ENCODE measurements at regions not wholly inside any gene's neighbourhood (a gene's known extent, or its start where the extent isn't known, plus 50 kb on each side); places are given as distances from the start of the nearest gene placed in this dataset.

DNA sequence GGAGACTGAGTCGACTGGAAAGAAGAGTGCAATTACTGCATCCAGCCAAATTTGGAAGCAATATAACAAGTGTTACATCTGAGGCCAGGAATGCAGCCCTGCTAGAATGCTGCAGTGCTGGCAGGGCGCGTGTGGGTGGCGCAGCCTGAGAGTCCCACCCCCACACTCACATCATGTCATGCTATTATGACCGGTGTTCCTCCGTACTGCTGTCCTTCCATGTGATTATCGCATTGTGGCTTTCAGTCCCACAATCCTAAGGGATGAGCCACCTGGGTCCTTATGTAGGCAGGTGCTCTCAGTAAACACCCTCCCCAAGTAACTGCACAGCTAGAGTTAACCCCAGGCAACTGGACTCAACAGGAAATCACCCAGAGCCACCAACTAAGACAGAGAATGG, 122.6 kb upstream of the CPEB2 start:
- DNase-seq (ENCODE audit: low spot score), result no peak

DNA sequence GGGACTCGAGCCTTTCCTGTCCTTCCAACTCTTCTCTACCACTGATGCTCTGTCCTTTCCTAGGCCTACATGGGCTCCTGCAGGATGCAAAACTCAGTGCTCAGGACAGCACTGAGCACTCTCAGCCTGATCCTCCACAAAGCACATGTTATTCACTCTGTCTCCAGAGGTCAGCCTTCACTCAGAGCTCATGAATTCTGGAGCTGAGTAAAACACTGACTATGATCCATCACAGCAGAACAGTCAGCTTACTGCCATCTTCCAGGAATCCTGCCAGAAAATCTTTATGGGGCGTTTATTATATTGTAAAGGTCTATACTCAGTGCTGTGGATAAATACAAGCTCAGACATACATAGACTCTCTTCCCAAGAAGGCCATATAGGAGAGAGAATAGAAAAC, 121.5 kb upstream of the CPEB2 start:
- DNase-seq (ENCODE audit: low spot score), result no peak

DNA sequence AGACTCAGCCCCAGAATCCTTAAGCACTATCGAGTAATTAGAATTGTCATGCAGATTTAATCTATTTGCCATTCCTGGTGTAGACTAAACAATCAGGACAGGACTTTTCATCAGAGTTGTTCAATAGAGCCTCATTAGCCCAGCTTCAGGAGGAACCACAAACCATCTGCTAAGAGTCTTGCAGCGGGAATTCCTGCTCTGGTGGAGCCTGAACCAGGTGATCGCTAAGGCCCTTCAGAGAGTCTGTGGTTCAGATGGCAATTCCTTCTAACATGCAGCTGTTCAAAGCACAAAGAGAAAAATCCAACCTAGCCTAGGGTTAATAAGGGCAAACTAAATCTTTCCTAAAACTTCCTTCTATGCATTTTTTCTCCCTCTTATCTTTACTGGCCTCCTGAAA, 119.1 kb upstream of the CPEB2 start:
- no peak for DNase-seq (ENCODE audit: low spot score)

DNA sequence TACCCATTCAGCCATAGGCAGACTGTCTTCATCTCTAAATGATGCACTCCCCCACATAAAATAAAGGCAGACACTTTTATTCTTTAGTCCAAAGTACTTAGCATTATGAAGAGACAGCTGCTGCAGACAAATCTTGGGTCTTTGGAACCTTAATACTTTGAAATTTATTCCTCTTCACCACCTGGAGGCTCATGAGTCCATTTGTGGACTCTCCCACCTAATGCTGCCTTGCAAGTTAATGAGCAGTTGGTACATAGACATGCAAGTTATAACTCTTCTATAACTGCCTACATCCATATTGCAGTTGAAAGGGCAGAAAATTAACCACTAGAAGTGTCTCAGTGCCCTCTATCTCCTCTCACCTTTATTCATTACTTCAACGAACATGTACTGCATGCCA, 118.6 kb upstream of the CPEB2 start:
- DNase-seq (ENCODE audit: low spot score), result no peak

DNA sequence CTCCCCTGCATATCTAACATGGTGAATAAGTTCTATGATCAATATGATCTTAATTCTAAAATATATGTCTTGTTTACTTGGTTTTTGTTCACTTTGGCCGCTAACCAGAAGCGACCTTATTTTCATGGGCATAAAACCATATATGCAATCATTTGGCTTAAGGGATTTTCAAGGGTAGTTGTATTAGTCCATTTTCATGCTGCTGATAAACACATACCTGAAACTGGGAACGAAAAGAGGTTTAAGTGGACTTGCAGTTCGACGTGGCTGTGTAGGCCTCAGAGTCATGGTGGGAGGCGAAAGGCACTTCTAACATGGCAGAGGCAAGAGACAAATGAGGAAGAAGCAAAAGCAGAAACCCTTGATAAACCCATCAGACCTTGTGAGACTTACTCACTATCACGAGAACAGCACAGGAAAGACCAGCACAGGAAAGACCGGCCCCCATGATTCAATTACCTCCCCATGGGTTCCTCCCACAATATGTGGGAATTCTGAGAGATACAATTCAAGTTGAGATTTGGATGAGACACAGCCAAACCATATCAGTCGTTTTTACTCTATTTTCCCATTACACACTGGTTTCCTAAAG, 114.3 kb upstream of the CPEB2 start:
- DNase-seq (ENCODE audit: low spot score), result no peak

DNA sequence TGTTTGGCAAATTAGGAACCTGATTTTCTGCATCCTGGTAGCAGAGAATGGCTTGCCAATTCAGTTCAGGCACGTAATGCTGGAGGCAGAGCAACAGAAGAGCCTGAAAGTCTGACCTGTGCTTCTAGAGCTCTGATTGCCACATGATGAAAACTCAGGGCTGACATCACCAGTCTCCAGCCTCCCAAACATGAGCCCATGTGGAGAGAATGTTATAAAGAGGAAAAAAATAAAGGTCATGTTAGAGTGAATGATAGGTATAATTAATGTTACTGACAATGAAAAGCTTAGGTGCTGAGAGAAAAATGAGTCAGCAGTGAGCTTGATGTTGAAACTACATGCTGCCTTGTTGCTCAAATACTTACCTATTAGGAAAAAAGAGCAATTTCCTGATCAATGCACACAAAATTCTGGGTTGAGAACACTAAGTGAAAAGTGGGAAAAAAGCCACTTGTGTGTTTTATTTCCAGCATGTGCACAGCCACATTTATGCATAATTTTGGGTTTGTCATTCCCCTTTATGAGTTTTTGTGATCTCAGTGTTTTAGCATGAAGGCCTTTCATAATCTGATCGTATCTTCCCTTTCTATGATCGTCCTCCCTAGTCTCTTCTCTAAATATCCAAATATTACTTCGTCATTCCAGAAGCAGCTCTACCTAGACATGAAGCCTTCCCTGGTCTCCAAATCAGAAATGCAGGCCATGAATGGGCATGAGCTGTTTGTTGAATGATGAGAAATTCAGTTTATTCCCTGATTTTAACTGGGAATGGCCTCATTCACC, 113.3 kb upstream of the CPEB2 start:
- no peak for DNase-seq (ENCODE audit: low spot score)

DNA sequence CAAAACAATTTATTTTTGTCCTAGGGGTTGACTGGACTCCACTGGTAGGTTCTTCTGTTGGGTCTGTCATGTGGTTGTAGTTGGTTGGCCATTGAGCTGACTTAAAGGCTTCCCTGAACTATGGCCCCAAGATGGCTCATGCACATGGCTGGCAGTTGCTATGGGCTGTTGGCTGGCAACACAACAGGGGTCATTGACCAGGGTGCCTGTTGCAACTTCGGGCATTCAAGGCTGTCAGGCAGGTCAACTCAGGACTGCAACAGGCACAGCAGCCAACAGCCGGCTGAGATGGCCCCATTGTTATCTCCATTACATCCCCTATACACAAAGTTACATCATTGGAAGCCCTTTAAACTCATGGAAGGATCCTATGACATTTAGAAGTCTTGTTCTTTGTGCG, 109.7 kb upstream of the CPEB2 start:
- DNase-seq (ENCODE audit: low spot score), result no peak

DNA sequence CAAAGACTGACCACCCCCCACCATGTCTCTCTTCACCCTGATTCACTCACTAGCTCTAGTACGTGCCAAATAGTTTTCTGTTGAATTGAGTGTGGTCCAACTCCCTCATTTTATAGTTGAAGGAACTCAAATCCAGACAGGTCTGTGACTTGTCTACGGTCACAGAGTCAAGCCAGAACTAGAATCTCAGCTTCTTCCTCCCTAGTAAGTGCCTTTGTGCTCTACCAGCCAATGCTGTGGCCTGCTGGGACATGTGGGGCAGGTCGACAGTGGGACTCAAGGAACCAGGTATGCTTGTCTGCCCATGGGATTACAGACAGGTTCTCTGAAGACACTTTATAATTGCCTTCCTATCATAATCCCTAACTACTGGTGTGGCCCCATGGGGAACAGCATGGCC, 108.6 kb upstream of the CPEB2 start:
- DNase-seq (ENCODE audit: low spot score), result no peak

DNA sequence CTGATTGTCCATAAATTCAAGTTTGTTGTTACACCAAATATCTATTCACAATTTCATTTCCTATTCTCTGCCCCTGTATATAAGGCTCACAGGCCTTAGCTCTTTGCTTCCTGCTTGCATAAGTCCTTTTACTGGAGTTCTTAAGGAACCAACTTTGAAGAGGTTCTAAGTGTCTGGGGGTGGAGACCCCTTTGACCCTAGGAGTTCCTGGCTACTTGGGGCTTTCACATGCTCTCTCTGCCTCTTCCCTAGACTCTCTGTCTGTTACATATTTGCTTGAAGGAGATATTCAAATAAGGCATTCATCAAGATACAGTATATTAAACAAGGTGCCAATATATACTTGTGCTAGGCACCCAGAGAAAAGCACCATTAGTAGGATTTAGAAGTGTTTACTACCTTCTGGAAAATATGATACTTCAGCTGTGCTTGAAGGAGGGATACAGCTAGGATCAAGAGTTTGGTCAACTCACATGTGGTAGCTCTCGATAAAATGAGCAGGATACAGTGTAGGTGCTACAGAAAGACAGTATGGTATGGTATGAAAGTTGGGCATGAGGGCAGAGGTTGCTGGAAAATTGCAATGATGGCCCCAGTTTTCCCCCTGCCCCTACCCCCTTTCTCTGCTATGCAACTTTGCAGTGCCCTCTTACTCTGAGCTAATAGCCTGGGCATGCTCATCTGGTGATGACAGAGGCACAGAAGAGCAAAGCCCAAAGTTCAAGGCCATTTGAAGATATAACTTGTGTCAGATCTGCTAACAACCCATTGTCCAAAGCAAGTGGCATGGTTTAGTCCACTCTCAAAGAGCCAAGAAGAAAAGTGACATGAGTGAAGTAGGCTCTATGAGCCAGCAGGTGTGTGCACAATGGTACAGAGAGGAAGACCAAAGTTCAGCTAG, 107.6 kb upstream of the CPEB2 start:
- no peak for DNase-seq (ENCODE audit: low spot score)

DNA sequence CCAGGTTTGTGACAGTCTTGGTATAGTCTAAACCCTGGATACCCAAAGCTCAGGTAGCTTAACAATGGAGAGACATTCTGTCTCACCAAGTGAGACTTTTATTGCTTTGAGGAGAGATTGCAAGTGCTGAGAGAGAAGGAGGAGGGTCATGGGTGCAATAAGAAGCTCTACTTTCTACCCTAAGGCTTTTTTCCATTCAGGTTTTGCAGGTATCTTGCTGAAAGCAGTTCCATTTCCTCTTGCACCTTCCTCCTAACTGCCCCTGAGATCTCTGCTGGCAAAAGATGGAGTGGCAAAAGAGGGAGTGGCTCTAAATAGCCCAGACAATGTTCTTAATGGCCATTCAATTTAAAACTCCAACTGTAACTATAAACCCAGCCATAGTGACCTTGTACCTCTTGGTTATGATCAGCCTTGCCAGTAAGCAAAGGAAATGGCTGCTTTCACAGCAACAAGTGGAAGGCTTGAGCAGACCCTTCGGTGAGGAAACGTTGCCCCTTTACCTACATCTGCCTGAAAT, 105.6 kb upstream of the CPEB2 start:
- DNase-seq (ENCODE audit: low spot score), result no peak

DNA sequence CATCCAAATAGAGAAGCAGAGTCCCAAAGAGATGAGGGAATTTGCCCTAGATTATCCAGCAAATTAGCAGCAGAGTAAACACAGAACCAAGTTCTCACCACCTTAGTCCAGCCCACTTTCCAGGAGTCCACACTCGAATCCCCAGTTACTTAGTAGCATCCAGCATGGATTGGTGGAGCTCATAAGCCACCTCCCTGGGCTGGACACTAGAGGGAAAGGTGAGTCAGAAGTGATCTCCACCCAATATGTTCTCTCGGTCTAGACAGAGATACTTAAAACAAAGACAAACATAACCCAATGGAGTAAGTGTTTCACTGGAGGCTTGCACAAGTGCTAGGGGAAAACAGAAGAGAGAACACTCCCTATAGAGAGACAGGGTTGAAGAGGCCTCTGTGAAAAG, 105.1 kb upstream of the CPEB2 start:
- no peak for DNase-seq (ENCODE audit: low spot score)

DNA sequence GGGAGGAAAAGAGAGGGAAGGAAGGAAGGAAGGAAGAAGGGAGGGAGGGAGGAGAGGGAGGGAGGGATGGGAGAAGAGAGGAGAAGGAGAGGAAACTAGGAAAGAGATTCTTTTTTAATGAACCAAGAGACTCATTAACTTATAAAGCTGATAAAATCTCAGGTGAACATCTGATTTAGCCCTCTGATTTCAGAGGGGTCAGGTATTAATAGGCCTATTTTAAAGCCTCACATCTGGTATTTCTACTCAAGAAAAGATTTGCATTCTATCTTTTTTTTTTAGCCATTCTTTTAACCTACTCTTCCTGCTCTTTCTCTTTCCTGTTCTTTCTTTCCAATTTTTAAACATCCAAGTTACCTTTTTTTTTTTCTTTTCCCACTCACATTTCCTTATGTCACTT, 103.3 kb upstream of the CPEB2 start:
- DNase-seq (ENCODE audit: low spot score), result no peak

DNA sequence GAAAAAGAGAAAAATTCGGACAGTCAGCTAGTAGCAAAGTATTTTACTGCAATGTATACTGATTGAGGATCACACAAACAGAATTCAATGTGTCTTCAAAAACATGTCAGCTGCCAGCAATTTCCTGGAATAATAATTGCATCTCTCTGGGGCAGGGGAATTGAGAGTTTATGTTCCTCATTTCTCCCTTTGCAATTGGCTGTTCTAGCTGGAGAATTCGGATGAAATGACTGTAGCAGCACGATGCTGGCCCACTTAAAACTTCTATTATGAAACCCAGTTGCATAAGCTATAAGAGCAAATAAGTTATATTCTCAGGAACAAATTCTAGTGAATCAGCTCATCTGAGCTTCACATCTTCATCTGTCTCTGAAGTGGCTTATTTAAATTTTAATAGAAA, 99.9 kb upstream of the CPEB2 start:
- DNase-seq (ENCODE audit: low spot score), result no peak

DNA sequence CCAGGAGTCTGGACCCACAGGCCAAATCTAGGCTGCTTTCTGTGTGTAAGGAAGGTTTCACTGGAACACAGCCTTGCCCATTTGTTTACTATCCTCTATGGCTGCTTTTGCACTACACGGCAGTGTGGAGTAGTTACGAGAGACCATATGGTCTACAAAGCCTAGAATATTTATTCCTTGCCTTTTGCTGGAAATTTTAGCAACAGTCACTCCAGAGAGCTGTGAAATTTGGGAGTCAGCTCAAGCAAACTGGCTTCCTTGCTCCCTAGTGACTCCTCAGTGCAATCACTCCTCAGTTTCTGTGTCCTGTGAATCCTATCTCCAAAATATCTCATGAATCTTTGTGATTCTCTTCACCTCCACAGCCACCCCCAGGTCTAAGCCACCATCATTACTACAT, 99.0 kb upstream of the CPEB2 start:
- DNase-seq (ENCODE audit: low spot score), result no peak

DNA sequence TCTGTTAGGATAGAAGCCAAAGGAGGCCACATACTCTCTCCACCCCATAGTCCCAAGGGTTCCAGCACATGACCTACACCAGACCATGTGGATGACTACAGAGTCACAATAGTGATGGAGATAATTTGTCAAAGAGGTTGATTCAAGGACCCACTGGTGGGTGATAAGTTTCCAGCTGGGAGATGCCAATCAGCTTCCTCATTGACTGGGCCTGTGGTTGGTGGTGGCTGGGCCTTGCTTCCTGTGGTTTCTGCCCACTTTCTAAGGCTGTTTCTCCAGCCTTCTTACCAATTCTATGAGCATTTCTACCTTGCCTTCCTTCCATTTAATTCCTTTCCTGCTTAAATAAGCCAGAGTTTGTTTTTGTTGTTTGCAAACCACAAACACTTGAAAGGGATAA, 95.5 kb upstream of the CPEB2 start:
- no peak for DNase-seq (ENCODE audit: low spot score)

DNA sequence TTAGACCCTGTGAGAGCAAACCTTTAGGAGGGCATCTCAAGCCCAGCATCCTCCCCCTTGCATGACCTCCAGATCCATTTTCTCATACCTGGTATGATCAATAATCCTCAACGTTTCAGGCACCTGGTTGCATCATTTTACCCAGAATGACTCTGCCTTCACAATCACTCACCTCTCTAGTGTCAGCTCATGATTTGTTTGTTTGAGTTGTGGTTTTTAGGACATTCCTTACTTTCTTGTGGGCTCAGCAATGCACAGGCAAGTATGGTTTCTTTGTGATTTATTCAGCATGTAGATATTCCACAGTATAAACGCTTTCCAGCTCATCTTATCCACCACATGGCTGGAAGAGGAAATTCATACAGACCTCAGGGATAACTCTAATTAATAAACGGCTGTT, 93.6 kb upstream of the CPEB2 start:
- no peak for DNase-seq (ENCODE audit: low spot score)

DNA sequence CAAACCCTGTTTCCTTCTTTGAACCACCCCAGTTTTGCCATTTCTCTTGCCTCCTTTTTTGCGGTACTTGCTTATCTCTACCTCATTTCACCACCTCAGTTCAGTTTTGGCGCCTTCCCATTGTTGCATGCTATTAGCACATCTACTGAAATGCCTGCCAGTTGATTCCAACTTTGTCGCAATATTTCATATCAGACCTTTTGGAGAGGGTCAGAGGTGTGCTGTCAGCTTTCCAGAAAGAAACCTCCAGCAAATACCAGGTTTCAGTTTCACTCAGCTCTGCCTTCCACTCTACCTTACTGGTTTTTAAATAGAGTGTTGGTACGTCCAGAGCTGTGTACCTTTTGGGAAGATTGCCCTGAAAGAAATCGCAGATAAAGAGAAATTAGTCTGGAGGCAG, 91.9 kb upstream of the CPEB2 start:
- no peak for DNase-seq (ENCODE audit: low spot score)

DNA sequence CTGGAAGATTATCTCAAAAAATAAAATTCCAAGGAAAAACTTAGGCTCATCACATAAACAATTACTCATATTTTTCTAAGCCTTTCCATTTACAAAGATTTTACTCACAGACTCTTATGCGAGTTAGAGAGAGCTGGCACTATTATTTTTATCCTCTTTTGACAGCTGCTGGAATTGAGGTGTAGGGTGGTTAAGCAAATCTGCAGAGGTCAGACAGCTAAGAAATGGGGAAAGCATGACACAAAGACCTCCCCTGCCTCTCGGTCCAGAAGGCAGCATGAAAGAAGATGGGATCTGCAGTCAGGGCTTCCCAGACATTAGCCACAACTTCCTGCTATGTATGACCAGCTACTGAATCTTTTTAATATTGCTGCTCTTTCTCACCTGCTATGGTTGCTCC, 89.9 kb upstream of the CPEB2 start:
- DNase-seq (ENCODE audit: low spot score), result no peak

DNA sequence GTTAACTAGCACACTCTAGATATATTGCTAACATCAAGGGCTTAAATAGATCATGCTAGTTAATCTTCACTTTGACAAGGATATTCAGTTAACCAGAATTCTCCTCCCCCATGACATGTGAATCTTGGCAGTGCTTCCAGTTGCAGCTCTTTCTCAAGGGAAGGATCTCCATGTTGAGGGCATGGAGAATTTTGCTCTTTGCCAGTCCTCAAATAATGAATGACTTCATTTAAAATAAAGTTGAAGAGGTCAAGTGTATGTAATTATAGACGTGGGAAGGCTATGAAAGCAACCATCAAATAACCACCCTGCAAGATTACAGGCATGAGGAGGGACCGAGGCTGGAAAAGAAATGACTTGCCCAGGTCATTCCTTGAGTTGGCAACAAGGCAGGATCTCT, 87.3 kb upstream of the CPEB2 start:
- no peak for DNase-seq (ENCODE audit: low spot score)

DNA sequence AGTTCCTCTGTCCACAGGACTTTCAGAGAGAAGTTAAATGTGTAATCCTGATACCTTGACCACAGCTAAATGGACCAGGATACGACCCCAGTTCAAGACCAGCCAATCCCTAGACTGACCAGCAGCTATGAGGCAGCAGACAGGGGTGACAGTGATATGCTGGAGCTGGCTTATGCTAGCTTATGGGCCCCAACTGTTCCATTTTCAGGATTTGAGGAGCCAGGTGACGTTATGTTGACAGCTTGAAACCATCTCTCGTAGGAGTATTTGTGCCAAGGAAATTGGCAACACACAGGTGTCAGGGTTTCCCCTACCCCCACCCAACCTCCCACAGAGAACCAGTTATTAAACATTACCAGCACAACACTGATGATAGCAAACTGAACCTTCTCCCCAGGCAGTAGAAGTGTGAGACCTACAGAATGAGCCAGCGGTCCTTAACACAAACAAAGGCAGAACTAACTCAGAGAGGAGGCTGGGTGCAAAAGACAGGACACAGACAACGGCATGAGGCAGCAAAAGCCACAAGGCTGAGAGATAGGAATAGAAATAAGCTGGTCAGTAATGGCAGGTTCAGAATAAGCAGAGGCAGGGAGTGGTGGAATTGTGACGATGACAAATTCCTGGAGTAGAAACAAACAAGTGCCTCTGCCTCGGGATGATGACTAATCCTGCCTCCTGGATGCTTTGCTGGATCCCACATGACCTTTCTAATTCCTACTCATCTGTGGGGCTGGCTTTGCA, 85.6 kb upstream of the CPEB2 start:
- peak; percentile 70 for DNase-seq (ENCODE audit: low spot score)

DNA sequence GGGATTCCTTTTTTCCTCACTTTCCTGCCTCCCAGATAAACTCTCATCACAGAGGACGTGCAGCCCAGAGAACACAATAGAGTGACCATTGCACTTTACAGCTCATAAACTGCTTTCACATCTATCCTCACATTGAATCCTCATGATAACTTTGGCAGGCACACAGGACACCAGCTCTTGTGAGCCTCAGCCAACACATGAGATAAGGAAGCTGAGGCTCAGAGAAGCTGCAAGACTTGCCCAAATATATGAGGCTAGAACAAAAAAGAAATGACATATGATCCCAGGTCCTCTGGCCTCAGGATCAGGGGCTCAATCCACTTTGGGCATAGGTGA, 85.0 kb upstream of the CPEB2 start:
- DNase-seq (ENCODE audit: low spot score), result no peak

DNA sequence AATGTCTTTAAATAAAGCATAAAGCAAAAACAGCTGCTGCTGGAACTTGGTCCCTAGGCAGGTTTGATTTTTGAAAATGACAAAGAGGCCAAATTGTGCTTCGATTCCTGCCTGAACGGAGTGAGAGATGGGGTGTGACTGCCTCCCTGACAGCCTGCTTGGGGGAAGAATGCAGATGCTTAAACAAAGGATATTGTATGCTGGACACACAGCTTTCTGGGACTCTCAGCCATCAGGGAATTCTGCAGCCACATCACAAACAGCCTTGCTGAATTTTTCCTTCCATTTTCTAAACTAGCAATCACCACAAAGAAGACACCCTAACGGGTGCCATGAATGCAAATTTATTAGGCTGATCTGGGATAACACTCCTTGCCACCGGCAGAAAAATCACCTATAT, 83.9 kb upstream of the CPEB2 start:
- no peak for DNase-seq (ENCODE audit: low spot score)

Measured in AG20443 (cell line).